Mucosa of descending colon (tissue), 3 donors: ENCODE measurements at regions not wholly inside any gene's neighbourhood (a gene's known extent, or its start where the extent isn't known, plus 50 kb on each side); places are given as distances from the start of the nearest gene placed in this dataset.

Experiments
- ATAC-seq: fragments of 200-7000 bp; cut with Tn5 transposase; one replicate; pipeline ENCODE4 v1.9.1; 2020; ENCODE audit warnings: mild to moderate bottlenecking, moderate library complexity
- DNase-seq, 3 donors: peaks; one replicate each; pipeline ENCODE4 v3.0.0-alpha.2; 2020
- H3K36me3 ChIP-seq: fragments of 200-600 bp; one replicate; pipeline ENCODE4 v1.8.0; 2021; ENCODE audit warnings: low read depth, mild to moderate bottlenecking
- H3K4me1 ChIP-seq: fragments of 200-600 bp; one replicate; pipeline ENCODE4 v1.8.0; 2021; ENCODE audit warnings: low read depth, mild to moderate bottlenecking
- H3K4me3 ChIP-seq: fragments of 200-600 bp; one replicate; pipeline ENCODE4 v1.8.0; 2021; ENCODE audit warnings: mild to moderate bottlenecking
- H3K9me3 ChIP-seq: fragments of 200-600 bp; one replicate; pipeline ENCODE4 v1.8.0; 2021; ENCODE audit warnings: mild to moderate bottlenecking
- intact Hi-C, 2 donors: fragments of 100-400 bp; cut with DNase I in 1 of 2; cut with micrococcal nuclease in 1 of 2; formaldehyde crosslinking; loops; one replicate each; pipeline versions ENCODE4 v1.11.0 to v1.11.1; 2022; cut with DNase I, micrococcal nuclease
- TF ChIP-seq, protein P1 (sequence below): fragments of 200-600 bp; IDR thresholded peaks from one replicate; pipeline ENCODE4 v1.8.0; 2022; ENCODE audit warnings: antibody characterized with exemption, mild to moderate bottlenecking
- donor health status: DM: no; HTN: no; CAD: no; lungs with moderate emphysema.
- donor health status: DM: no; HTN: no; CAD: no.
- donor health status: DM: no; HTN: yes; CAD: no.

DNA sequence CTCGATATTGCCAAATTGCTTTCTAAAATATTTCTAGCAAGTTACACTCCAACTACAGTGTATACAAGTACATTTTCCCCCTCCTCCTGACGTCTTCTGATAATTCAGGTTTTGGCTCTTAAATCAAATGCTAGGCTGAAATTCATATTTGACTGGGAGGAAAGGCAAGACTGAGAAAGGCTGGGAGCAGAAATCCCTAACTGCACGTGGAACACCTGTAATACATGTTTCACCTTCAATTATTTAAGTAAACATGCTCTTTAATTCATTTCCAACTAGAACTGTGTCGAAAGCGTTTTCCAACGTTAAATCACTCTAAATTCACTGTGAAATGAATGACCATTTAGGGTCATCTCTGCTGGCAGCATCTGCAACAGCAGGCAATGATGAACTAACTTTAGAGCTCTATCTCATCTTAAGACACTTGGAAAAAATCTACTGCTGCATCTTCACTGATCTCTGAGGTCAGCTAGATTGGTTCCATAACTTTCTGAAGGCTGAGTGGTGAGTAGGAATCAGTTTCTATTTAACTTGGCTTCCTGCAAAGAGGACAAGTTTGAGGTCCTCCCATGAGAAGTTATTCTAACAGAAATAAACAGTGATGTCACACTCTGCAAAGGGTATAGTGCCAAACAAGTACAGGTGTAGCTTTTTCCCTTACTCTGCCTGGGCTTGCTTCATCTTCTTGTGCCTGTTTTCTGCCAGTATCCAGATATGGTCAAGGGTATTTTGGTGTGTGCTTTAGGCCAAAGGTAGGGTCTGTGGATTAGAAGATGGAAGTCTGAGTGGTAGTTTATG, 144.3 kb upstream of the PAK3 start:
- no peaks in the 10 kb centered on the region for H3K9me3 ChIP-seq
- ATAC-seq (no peak), DNase-seq (no peak)
- H3K4me1 ChIP-seq: no peaks in the 10 kb centered on the region
- no peaks in the 10 kb centered on the region for H3K36me3 ChIP-seq
- TF ChIP-seq, protein P1, sequence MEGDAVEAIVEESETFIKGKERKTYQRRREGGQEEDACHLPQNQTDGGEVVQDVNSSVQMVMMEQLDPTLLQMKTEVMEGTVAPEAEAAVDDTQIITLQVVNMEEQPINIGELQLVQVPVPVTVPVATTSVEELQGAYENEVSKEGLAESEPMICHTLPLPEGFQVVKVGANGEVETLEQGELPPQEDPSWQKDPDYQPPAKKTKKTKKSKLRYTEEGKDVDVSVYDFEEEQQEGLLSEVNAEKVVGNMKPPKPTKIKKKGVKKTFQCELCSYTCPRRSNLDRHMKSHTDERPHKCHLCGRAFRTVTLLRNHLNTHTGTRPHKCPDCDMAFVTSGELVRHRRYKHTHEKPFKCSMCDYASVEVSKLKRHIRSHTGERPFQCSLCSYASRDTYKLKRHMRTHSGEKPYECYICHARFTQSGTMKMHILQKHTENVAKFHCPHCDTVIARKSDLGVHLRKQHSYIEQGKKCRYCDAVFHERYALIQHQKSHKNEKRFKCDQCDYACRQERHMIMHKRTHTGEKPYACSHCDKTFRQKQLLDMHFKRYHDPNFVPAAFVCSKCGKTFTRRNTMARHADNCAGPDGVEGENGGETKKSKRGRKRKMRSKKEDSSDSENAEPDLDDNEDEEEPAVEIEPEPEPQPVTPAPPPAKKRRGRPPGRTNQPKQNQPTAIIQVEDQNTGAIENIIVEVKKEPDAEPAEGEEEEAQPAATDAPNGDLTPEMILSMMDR: no peak
- H3K4me3 ChIP-seq: no peak overlapping the region
- intact Hi-C loops: no loop called here

DNA sequence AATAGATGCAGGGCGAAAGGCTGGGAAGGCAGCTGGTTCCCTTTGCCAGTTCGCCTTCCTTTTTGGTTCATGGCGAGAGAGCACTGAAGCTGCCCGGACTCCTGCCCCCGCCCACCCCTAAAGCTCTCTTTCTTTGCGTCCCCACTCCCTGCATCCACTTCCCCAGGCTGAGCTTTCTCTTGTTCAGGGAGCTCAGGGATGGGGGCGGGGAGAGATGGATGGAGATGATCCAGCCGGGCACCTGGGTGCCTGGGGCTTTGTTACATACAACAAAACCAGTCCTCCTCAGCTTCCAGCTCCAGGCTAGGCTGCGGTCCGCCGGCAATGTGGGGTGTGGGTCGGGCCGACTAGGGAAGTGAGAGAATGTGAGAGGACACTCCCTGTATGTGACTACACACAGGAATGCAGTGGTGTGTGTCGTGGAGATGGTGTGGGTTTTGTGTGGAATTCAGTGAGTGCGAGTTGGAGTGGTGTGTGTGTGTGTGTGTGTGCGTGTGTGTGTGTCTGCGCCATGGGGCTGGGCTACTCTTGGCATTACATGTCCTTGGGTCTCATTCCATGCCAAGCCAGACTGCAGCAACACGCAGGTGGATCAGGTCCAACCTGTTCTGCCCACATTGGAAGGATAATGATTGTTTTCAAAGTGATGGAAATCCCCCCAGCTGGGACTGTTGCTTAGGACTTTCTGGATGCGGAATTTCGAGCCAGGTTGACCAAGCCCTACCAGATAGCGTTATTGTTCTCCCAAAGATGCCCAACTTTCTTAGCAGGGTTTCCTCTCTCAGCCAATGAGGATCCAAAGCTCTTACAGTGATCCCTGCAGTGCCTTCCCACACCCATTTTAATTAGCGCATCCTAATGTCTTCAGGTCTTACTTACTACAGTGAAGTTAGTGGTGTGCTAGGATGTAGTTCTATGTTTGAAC, 149.4 kb upstream of the CHRDL1 start:
- H3K9me3 ChIP-seq: no peaks in the 10 kb centered on the region
- H3K36me3 ChIP-seq: no peaks in the 10 kb centered on the region
- TF ChIP-seq, protein P1: no peak
- intact Hi-C loops: no loop called here
- H3K4me1 ChIP-seq: no peaks in the 10 kb centered on the region
- ATAC-seq (no peak), DNase-seq (no peak)
- H3K4me3 ChIP-seq: no peak overlapping the region

DNA sequence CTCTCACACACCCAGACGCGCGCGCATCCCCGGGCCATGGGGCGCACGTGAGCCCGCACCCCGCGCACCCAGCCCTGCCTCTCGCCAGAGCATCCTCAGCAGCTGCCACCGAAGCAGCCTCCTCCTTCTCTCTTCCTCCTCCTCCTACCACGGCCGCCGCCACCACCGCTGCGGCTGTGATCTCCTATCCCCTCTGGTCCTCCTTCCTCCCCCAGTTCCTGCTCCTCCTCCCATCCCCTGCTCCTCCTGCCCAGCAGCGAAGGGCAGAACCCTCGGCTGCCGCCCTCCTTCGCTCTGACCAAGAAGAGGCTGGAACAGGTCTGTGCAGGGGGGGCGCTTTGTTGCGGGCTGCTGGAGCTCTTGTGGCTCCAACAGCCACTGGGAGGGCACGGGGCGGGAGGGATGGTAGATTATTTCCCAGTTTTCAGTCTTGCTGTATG, 148.7 kb upstream of the CHRDL1 start:
- no peak for ATAC-seq
- DNase-seq: peak in 1 of 3 donors; percentile 40

DNA sequence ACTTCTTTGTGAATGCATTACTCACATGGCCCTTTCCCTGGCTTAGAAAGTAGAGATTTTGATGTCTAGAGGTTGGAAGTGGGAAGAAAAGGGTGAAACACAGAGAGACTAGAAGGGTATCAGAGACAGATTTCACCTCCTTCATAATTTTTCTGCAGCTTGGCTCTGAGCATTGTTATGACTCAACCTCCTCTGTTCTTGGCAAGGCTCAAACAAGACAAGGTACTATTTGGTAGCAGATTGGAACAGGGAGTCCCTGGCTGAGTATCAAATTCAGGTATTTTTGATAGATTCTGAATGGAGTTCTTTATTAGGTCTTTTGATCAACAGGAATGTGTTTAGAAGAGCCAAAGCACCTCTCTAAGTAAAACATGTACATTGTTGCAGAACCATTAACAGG, 146.3 kb upstream of the CHRDL1 start:
- intact Hi-C loops: no loop called here

More for the DNA sequence above, 148.7 kb upstream of the CHRDL1 start:
- TF ChIP-seq, protein P1: no peak
- Histone ChIP-seq H3K36me3 (no peaks in the 10 kb centered on the region), H3K4me1 (no peaks in the 10 kb centered on the region), H3K4me3 (no peak overlapping the region), H3K9me3 (no peaks in the 10 kb centered on the region)
- intact Hi-C loops: no loop called here

DNA sequence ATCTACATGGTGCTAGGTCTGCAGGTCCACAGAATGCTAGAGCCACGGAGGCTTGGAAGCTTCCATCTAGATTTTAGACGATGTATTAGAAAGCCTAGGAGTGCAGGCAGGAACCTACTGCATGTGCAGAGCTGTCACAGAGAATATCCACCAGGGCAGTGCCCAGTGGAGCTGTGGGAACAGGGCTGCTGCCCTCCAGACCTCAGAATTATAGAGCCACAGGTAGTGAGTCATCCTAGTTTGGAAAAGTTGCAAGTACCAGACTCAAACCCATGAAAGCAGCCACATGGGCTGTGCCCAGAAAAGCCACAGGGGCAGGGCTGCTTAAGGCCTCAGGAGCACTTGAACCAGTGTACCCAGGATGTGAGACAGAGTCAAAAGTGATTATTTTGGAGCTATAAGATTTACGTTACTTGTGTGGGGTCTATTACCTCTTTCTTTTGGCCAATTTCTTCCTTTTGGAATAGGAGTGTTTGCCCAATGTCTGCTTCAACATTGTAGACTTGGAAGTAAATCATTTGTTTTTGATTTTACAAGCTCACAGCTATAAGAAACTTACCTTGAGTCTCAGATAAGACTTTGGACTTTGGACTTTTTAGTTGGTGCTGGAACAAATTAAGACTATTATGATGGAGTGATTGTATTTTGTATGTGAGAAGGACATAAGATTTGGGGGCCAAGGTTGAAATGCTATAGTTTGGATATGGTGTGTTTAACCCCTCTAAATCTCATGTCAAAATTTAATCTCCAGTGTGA, 143.5 kb upstream of the CHRDL1 start:
- Histone ChIP-seq H3K36me3 (no peaks in the 10 kb centered on the region), H3K9me3 (no peaks in the 10 kb centered on the region), H3K4me1 (no peaks in the 10 kb centered on the region), H3K4me3 (no peak overlapping the region)
- intact Hi-C loops: no loop called here
- TF ChIP-seq, protein P1: no peak
- ATAC-seq (peak; percentile 69), DNase-seq (no peak)

More for the DNA sequence above, 146.3 kb upstream of the CHRDL1 start:
- Histone ChIP-seq H3K36me3 (no peaks in the 10 kb centered on the region), H3K4me1 (no peaks in the 10 kb centered on the region), H3K9me3 (no peaks in the 10 kb centered on the region), H3K4me3 (no peak overlapping the region)
- ATAC-seq: no peak
- no peak for DNase-seq
- TF ChIP-seq, protein P1: no peak
